ENCODE measurements at regions not wholly inside any gene's neighbourhood (a gene's known extent, or its start where the extent isn't known, plus 50 kb on each side); places are given as distances from the start of the nearest gene placed in this dataset.

DNA sequence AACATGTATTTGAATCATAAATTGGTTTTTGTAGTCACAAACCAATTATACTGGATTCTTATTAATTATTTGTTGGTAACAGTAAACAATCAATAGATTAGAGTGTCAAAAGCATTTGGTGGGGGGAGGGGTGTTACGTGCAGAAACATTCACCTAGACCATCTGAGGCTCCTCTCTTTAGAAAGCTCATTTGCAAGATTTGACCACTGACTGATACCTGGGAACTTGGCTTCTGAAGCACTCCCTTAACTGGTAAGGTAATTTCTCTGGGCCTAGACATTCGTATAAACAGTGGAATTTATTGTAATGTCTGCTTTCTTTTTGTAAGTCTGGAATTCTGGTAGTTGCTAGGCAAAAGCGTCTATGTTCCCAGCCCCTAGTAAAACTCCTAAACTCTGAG lies 243.8 kb upstream of the GBE1 start (continued):
- no peak for TF ChIP-seq FOXM1 (IDR thresholded peaks at IDR 0.05; ENCODE audit: low read depth)
- TF ChIP-seq FOXM1 (CRISPR knock-in tag; IDR thresholded peaks at IDR 0.05; ENCODE audit: low read depth) = no peak
- no peak for TF ChIP-seq TBL1XR1 (IDR thresholded peaks at IDR 0.05; ENCODE audit: low read length in 2 of 2)
- TF ChIP-seq SMC3 (conservative IDR thresholded peaks at IDR 0.05; ENCODE audit: insufficient read depth, low read depth, low read length) = no peak

DNA sequence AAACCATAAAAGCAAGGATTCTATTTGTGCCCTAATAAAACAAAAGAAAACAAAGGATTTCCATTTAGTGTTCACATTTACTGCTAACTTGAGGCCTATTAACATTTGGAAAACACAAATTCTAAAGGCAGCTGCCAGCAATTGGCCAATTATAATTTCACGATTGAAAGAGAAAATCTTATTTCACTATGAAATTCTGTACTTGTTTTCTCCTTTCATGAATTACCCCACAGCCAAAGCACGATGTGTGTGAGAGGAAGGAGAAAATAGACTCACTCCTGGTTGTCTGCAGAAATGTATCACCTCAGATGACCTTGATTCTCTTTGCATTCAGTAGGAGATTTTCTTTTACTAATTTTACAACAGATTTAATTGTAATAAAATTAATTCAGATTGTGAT lies 242.8 kb upstream of the GBE1 start:
- no peak for TF ChIP-seq TEAD1 (CRISPR knock-in tag; IDR thresholded peaks at IDR 0.05)
- no TSS peak for BruUV-seq (replicated peaks)
- Histone ChIP-seq H3K4me3 (no peak overlapping the region), H4K20me1 (replicated peaks; ENCODE audit: control insufficient read depth, insufficient read depth, low read length) (no peaks in the 10 kb centered on the region), H3K27me3 (ENCODE audit: control insufficient read depth in 2 of 2, insufficient read depth in 2 of 2, low read length in 2 of 2) (no peaks in the 10 kb centered on the region), H3K79me2 (ENCODE audit: control insufficient read depth, insufficient read depth, low read length) (no peaks in the 10 kb centered on the region), H3K9me3 (replicated peaks; ENCODE audit: control insufficient read depth, insufficient read depth, low read depth, low read length) (no peaks in the 10 kb centered on the region), H2AFZ (ENCODE audit: low read depth, low read length) (no peak overlapping the region), H3K4me1 (replicated peaks in 1 of 2; ENCODE audit: control insufficient read depth in 2 of 2, insufficient read depth in 2 of 2, low read length in 2 of 2) (no peaks in the 10 kb centered on the region), H3K36me3 (ENCODE audit: control insufficient read depth, insufficient read depth, low read length) (no peaks in the 10 kb centered on the region), H3K9me1 (ENCODE audit: control insufficient read depth, insufficient read depth, low read length) (no peaks in the 10 kb centered on the region), H3K27ac (ENCODE audit: extremely low read depth, low read depth, low read length) (no peak overlapping the region), H3K4me2 (ENCODE audit: insufficient read depth, low read length) (no peak overlapping the region), H3K9ac (ENCODE audit: insufficient read depth in 1 of 2, low read depth in 2 of 2, low read length in 2 of 2) (no peak overlapping the region)
- ChIA-PET CTCF (ENCODE audit: low intra/inter-chr PET ratio) (no interaction called here), POLR2A (no interaction called here)
- intact Hi-C loops (cut with micrococcal nuclease) = no loop called here
- no peak for FAIRE-seq
- in situ Hi-C loops (cut with MboI) = no loop called here
- ATAC-seq = no peak
- 8% methylated on average over 2 of the region's 2 CpGs for WGBS (ENCODE audit: insufficient coverage, low coverage, missing lambda C conversion rate)
- DNase-seq (ENCODE audit: extremely low read depth in 1 of 4, low spot score in 3 of 4) = no peak
